Spinal cord (tissue), 9 donors: ENCODE measurements at regions not wholly inside any gene's neighbourhood (a gene's known extent, or its start where the extent isn't known, plus 50 kb on each side); places are given as distances from the start of the nearest gene placed in this dataset.

Experiments
- DNase-seq, 6 donors: peaks; one replicate each; pipeline versions ENCODE4 v3.0.0 to v3.0.0-alpha.2; 2013 to 2015; ENCODE audit warnings: low spot score in 6 of 6, low read depth in 4 of 6
- H3K27ac ChIP-seq: one replicate; pipeline ENCODE4 v1.5.1; 2013; ENCODE audit warnings: low read depth, low read length, control low read depth
- H3K27me3 ChIP-seq: one replicate; pipeline ENCODE4 v1.6.1; 2013; ENCODE audit warnings: low read length; ENCODE audit not compliant: control insufficient read depth, insufficient read depth
- H3K36me3 ChIP-seq: one replicate; pipeline ENCODE4 v1.6.1; 2013; ENCODE audit warnings: low read length; ENCODE audit not compliant: control insufficient read depth, insufficient read depth
- H3K4me1 ChIP-seq: one replicate; pipeline ENCODE4 v1.6.1; 2013; ENCODE audit warnings: low read length; ENCODE audit not compliant: control insufficient read depth, insufficient read depth
- H3K4me3 ChIP-seq: one replicate; pipeline ENCODE4 v1.5.1; 2013; ENCODE audit warnings: low read depth, low read length, control low read depth
- H3K9me3 ChIP-seq: one replicate; pipeline ENCODE4 v1.6.1; 2013; ENCODE audit warnings: low read length; ENCODE audit not compliant: control insufficient read depth, insufficient read depth
- WGBS: methylation state at CpG from one replicate; pipeline ENCODE4 v1.1.5; 2013; ENCODE audit warnings: missing lambda C conversion rate; ENCODE audit not compliant: insufficient coverage; 5-methylcytosine and 5-hydroxymethylcytosine counted together
- donor health status: healthy.

GRCh38 chr14:75369506-75369905 is 58.3 kb upstream of the JDP2 start:
- no peak overlapping the region for H3K4me3 ChIP-seq
- no peak for DNase-seq
- H3K27me3 ChIP-seq = no peaks in the 10 kb centered on the region
- WGBS = no CpG with 5 or more reads among the region's 1 CpG
- H3K4me1 ChIP-seq = peaks cover 20% of the 10 kb centered on the region
- H3K36me3 ChIP-seq = no peaks in the 10 kb centered on the region
- no peaks in the 10 kb centered on the region for H3K9me3 ChIP-seq
- no peak overlapping the region for H3K27ac ChIP-seq

- H3K9me3 ChIP-seq = no peaks in the 10 kb centered on the region
- H3K27ac ChIP-seq = no peak overlapping the region
- H3K4me1 ChIP-seq = peaks cover 20% of the 10 kb centered on the region
- H3K4me3 ChIP-seq = no peak overlapping the region
- no peaks in the 10 kb centered on the region for H3K27me3 ChIP-seq
- no peak for DNase-seq
- no CpG with 5 or more reads among the region's 2 CpGs for WGBS
- H3K36me3 ChIP-seq = no peaks in the 10 kb centered on the region
Observed at GRCh38 chr14:75370416-75371205, 57.2 kb upstream of the JDP2 start.

GRCh38 chr14:75371297-75371696 is 56.5 kb upstream of the JDP2 start:
- WGBS = no CpG with 5 or more reads among the region's 2 CpGs
- H3K4me3 ChIP-seq = no peak overlapping the region
- H3K36me3 ChIP-seq = no peaks in the 10 kb centered on the region
- H3K27me3 ChIP-seq = no peaks in the 10 kb centered on the region
- no peak for DNase-seq
- H3K9me3 ChIP-seq = no peaks in the 10 kb centered on the region
- H3K4me1 ChIP-seq = peaks cover 20% of the 10 kb centered on the region
- no peak overlapping the region for H3K27ac ChIP-seq

GRCh38 chr14:75372260-75372659 is 55.6 kb upstream of the JDP2 start:
- Histone ChIP-seq H3K4me3 (no peak overlapping the region), H3K36me3 (no peaks in the 10 kb centered on the region), H3K27ac (no peak overlapping the region), H3K27me3 (no peaks in the 10 kb centered on the region), H3K4me1 (peaks cover 20% of the 10 kb centered on the region), H3K9me3 (no peaks in the 10 kb centered on the region)
- WGBS = 29% methylated on average over 4 of the region's 5 CpGs
- DNase-seq = peak; percentile 35 to 85 (median 54)

GRCh38 chr14:75373133-75373532 is 54.7 kb upstream of the JDP2 start:
- Histone ChIP-seq H3K27me3 (no peaks in the 10 kb centered on the region), H3K4me1 (peaks cover 20% of the 10 kb centered on the region), H3K4me3 (no peak overlapping the region), H3K36me3 (no peaks in the 10 kb centered on the region), H3K9me3 (no peaks in the 10 kb centered on the region), H3K27ac (no peak overlapping the region)
- DNase-seq = no peak
- 79% methylated on average over 2 of the region's 3 CpGs for WGBS

- Histone ChIP-seq H3K9me3 (no peaks in the 10 kb centered on the region), H3K4me1 (peaks cover 20% of the 10 kb centered on the region), H3K27ac (no peak overlapping the region), H3K27me3 (no peaks in the 10 kb centered on the region), H3K4me3 (no peak overlapping the region), H3K36me3 (no peaks in the 10 kb centered on the region)
- DNase-seq = peak in 1 of 6 donors; percentile 8
- WGBS = 60% methylated on average over 1 of the region's 1 CpG
Observed at GRCh38 chr14:75373616-75374015, 54.2 kb upstream of the JDP2 start.

GRCh38 chr14:75374911-75375310 is 52.9 kb upstream of the JDP2 start:
- no peaks in the 10 kb centered on the region for H3K9me3 ChIP-seq
- no peaks in the 10 kb centered on the region for H3K36me3 ChIP-seq
- H3K4me3 ChIP-seq = no peak overlapping the region
- WGBS = no CpG with 5 or more reads among the region's 1 CpG
- no peak overlapping the region for H3K27ac ChIP-seq
- H3K4me1 ChIP-seq = peaks cover 20% of the 10 kb centered on the region
- DNase-seq = no peak
- H3K27me3 ChIP-seq = no peaks in the 10 kb centered on the region

- WGBS = 83% methylated on average over 2 of the region's 3 CpGs
- Histone ChIP-seq H3K36me3 (no peaks in the 10 kb centered on the region), H3K27ac (no peak overlapping the region), H3K27me3 (no peaks in the 10 kb centered on the region), H3K4me1 (peaks cover 20% of the 10 kb centered on the region), H3K4me3 (no peak overlapping the region), H3K9me3 (no peaks in the 10 kb centered on the region)
- DNase-seq = no peak
Observed at GRCh38 chr14:75375983-75376382, 51.8 kb upstream of the JDP2 start.
